ENCODE measurements at regions not wholly inside any gene's neighbourhood (a gene's known extent, or its start where the extent isn't known, plus 50 kb on each side); places are given as distances from the start of the nearest gene placed in this dataset.

GRCh38 chr20:39504710-39505094, 542.6 kb downstream of the DHX35 start:
- Mint-ChIP-seq H3K4me1 (ENCODE audit: low read depth) (no peaks in the 10 kb centered on the region), H3K36me3 (ENCODE audit: low read depth) (no peaks in the 10 kb centered on the region), H3K9me3 (peaks cover 2% of the 10 kb centered on the region), H3K27me3 (peaks cover 3% of the 10 kb centered on the region), H3K27ac (no peak overlapping the region), H3K4me3 (no peak overlapping the region)
- no peaks in the 10 kb centered on the region for H3K36me3 ChIP-seq (ENCODE audit: insufficient read depth, low read length)
- no peak overlapping the region for H3K4me3 ChIP-seq (ENCODE audit: low read length)
- no peak for DNase-seq
- intact Hi-C loops (cut with DNase I, micrococcal nuclease) = no loop called here
- TF ChIP-seq CTCF (IDR thresholded peaks at IDR 0.05) = no peak
- no peak for ATAC-seq (ENCODE audit: poor library complexity)
- peaks cover 0 to 3% of the 10 kb centered on the region in 2 experiments for H3K27me3 ChIP-seq (ENCODE audit: control insufficient read depth in 1 of 2, insufficient read depth in 2 of 2, low read length in 2 of 2)
- POLR2A ChIA-PET = no interaction called here
- no peaks in the 10 kb centered on the region for H3K4me1 ChIP-seq (ENCODE audit: insufficient read depth, low read length)
- H3K27ac ChIP-seq (ENCODE audit: low read depth in 1 of 2, low read length in 2 of 2) = no peak overlapping the region
- H3K9me3 ChIP-seq (ENCODE audit: control insufficient read depth in 1 of 2, insufficient read depth in 1 of 2, low read length in 2 of 2) = peaks cover 0 to 5% of the 10 kb centered on the region in 2 experiments
- CTCF ChIA-PET = no interaction called here

DNA sequence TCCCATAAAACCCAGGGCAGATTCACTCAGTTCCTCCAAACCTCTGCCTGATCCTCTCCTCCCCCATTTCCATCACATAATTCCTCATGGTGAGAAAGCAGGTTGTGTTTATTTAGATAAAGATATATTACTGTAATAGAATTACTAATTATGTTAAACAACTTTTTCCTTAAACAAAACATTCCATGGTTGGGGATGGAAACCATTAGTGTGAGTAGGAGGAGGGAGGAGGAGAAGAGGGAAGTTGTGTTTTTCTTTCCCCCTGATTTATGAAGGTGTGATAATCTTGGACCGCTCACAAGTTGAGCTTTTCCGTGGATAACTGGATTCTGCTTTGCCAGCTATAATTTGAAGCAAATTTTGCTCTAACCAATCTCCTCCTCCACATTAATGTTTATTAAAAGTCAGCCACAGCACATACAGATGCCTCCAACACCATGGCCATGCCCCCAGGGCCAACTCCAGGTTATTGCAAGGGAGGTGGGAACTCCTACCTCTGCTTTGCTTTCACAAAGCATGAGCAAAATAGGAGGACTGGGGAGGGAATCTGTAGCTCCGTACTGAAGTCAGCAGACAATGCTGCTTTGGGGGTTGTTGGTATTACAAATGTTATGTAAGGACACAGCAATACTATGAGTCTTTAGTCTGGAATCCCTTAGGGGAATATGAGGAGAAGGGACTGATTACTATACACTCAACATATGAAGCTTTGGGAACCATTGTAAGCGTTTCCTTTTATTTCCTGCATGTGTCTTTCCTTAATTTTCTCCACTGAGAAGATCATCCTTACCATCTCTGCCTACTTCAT, 542.0 kb downstream of the DHX35 start:
- no peak overlapping the region for H3K27ac Mint-ChIP-seq
- ATAC-seq (ENCODE audit: poor library complexity) = no peak
- CTCF ChIA-PET = no interaction called here
- intact Hi-C loops (cut with DNase I, micrococcal nuclease) = no loop called here
- Histone ChIP-seq H3K36me3 (ENCODE audit: insufficient read depth, low read length) (no peaks in the 10 kb centered on the region), H3K4me1 (ENCODE audit: insufficient read depth, low read length) (no peaks in the 10 kb centered on the region), H3K4me3 (ENCODE audit: low read length) (no peak overlapping the region), H3K9me3 (ENCODE audit: control insufficient read depth in 1 of 2, insufficient read depth in 1 of 2, low read length in 2 of 2) (peaks cover 0 to 5% of the 10 kb centered on the region in 2 experiments), H3K27ac (ENCODE audit: low read depth in 1 of 2, low read length in 2 of 2) (no peak overlapping the region), H3K27me3 (ENCODE audit: control insufficient read depth in 1 of 2, insufficient read depth in 2 of 2, low read length in 2 of 2) (peaks cover 0 to 3% of the 10 kb centered on the region in 2 experiments)
- no peaks in the 10 kb centered on the region for H3K4me1 Mint-ChIP-seq (ENCODE audit: low read depth)
- H3K4me3 Mint-ChIP-seq = no peak overlapping the region
- no peak for DNase-seq
- no peaks in the 10 kb centered on the region for H3K36me3 Mint-ChIP-seq (ENCODE audit: low read depth)
- POLR2A ChIA-PET = no interaction called here
- H3K27me3 Mint-ChIP-seq = peaks cover 3% of the 10 kb centered on the region
- no peaks in the 10 kb centered on the region for H3K9me3 Mint-ChIP-seq
- no peak for TF ChIP-seq CTCF (IDR thresholded peaks at IDR 0.05)

DNA sequence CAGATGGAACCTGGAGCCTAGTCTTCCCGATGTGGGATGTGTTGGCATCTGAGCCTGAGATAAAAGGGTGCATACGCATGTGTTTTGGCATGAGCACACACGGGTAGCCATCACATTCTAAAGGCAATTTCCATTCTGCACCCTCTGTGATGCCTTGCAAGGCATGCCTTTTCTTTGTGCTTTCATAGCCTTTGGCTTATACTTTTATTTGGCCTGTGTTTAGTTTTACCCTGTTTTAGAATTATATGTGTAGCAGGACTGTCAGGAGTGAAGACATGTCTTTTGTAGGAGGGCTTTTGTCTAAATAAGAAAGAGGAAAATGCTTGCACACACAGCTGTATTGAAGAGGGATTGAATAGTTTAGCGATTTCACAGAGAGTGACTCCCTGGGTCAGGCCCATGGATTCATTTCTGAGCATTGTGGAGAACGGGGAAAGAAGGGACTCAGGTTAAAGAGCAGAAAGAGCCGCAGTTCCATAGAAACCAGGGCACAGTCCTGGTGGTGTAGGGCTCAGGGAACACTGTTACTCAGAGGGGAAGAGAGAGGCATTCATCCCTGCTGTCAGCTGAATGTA, 530.2 kb downstream of the DHX35 start:
- POLR2A ChIA-PET = no interaction called here
- peaks cover 5% of the 10 kb centered on the region for H3K27me3 Mint-ChIP-seq
- peaks cover 7% of the 10 kb centered on the region for H3K9me3 Mint-ChIP-seq

More for the DNA sequence above, 530.2 kb downstream of the DHX35 start:
- Histone ChIP-seq H3K27ac (ENCODE audit: low read depth in 1 of 2, low read length in 2 of 2) (no peak overlapping the region), H3K36me3 (ENCODE audit: insufficient read depth, low read length) (no peaks in the 10 kb centered on the region), H3K4me3 (ENCODE audit: low read length) (no peak overlapping the region), H3K4me1 (ENCODE audit: insufficient read depth, low read length) (no peaks in the 10 kb centered on the region), H3K27me3 (ENCODE audit: control insufficient read depth in 1 of 2, insufficient read depth in 2 of 2, low read length in 2 of 2) (no peaks in the 10 kb centered on the region), H3K9me3 (ENCODE audit: control insufficient read depth in 1 of 2, insufficient read depth in 1 of 2, low read length in 2 of 2) (no peaks in the 10 kb centered on the region)
- H3K4me3 Mint-ChIP-seq = no peak overlapping the region
- H3K36me3 Mint-ChIP-seq (ENCODE audit: low read depth) = no peaks in the 10 kb centered on the region
- H3K4me1 Mint-ChIP-seq (ENCODE audit: low read depth) = no peaks in the 10 kb centered on the region
- no peak for TF ChIP-seq CTCF (IDR thresholded peaks at IDR 0.05)
- DNase-seq = no peak
- H3K27ac Mint-ChIP-seq = no peak overlapping the region
- intact Hi-C loops (cut with DNase I, micrococcal nuclease) = no loop called here
- ATAC-seq (ENCODE audit: poor library complexity) = no peak
- CTCF ChIA-PET = no interaction called here
